GM13977 (cell line): ENCODE measurements at regions not wholly inside any gene's neighbourhood (a gene's known extent, or its start where the extent isn't known, plus 50 kb on each side); places are given as distances from the start of the nearest gene placed in this dataset.

ENCODE experiments used
- DNase-seq: peaks from one replicate; pipeline ENCODE4 v3.0.0; 2012; ENCODE audit warnings: low spot score
- CTCF ChIP-seq: IDR thresholded peaks from 2 replicates; pipeline ENCODE4 v1.5.1; 2012; ENCODE audit warnings: mild to moderate bottlenecking, control low read depth; ENCODE audit not compliant: insufficient read depth; ENCODE audit errors: extremely low read depth, missing control alignments
- in situ Hi-C: fragments of 300-500 bp; cut with MboI; formaldehyde crosslinking; loops from one replicate; pipeline ENCODE4 v1.12.0; 2022; ENCODE audit warnings: low sequenced_read_pairs, low pct_unique_long_range_greater_than_20kb, mixed read lengths, inconsistent platforms; ENCODE audit not compliant: unreplicated experiment

DNA sequence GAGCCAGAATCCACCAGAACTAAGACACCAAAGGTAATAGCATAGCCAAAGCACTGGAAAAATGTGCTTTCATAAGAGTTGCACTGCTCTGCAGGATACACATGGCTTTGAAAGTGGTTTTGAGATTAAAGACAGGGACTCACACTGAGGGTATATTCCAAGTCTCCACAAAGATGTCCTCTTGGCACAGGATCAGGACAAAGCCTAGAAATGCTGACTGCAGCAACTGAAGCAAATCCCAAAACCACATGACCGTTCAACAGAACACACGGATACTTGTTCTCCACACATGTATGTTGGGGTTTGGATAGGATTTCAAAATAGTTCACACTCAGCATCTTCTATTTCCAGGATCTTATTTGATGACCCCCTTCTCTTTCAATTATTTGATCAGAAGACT lies 364.3 kb upstream of the HSF2 start:
- in situ Hi-C loops, result no loop called here
- DNase-seq, result no peak
- TF ChIP-seq CTCF, result no peak

- no peak for TF ChIP-seq CTCF
- in situ Hi-C loops, result no loop called here
- DNase-seq, result no peak
Observed at GRCh38 chr6:122040261-122040660, 359.2 kb upstream of the HSF2 start.

- in situ Hi-C loops, result no loop called here
- TF ChIP-seq CTCF, result no peak
- no peak for DNase-seq
Observed at GRCh38 chr6:122042380-122042779, 357.1 kb upstream of the HSF2 start.

- in situ Hi-C loops, result no loop called here
- DNase-seq, result no peak
- no peak for TF ChIP-seq CTCF
Observed at GRCh38 chr6:122042960-122043735, 356.3 kb upstream of the HSF2 start.

GRCh38 chr6:122048570-122048969 lies 350.9 kb upstream of the HSF2 start:
- DNase-seq, result no peak
- TF ChIP-seq CTCF, result no peak
- in situ Hi-C loops, result no loop called here

GRCh38 chr6:122049341-122049740 lies 350.1 kb upstream of the HSF2 start:
- TF ChIP-seq CTCF, result no peak
- no peak for DNase-seq
- in situ Hi-C loops, result no loop called here
